ENCODE measurements at regions not wholly inside any gene's neighbourhood (a gene's known extent, or its start where the extent isn't known, plus 50 kb on each side); places are given as distances from the start of the nearest gene placed in this dataset.

DNA sequence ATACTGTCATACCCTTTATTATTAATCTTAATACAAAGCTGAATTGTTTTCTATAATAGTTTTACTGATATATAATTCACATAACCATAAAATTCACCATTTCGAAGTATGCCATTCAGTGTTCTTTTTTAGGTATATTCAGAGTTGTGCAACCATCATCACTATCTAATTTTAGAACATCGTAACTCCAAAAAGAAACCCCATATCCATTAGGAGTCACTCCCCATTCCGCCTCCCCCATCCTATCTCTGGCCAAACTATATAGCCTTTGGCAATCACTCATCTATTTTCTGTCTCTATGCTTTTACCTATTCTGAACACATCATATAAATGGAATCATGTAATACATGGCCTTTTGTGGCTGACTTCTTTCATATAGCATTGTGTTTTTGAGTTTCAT, 169.7 kb upstream of the GALNT15 start:
- TF ChIP-seq SUZ12 (IDR thresholded peaks at IDR 0.05; ENCODE audit: extremely low read depth, insufficient read depth, insufficient read length) (no peak), YY1 (IDR thresholded peaks at IDR 0.05; ENCODE audit: insufficient read depth, insufficient read length) (no peak)
